ENCODE measurements at regions not wholly inside any gene's neighbourhood (a gene's known extent, or its start where the extent isn't known, plus 50 kb on each side); places are given as distances from the start of the nearest gene placed in this dataset.

DNA sequence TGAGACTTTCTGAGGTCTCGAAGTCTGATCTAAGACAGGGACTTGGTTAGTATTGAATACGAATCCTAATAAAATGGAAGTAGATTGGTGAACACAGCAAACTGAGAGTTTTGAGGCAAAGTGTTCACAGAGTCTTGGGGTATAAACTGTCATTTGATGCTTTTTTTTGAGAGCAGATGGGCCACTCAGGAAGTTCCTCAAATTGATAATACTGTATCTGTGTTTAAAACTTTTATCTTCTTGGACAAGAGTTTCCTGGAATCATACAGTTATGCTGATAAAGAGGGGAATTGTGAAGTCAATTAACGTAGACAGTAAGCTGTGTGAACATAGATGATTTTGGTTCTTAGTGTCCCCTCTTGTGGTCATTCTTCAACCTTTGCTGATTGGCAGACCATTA lies 80.0 kb upstream of the CLPB start:
- DNase-seq (ENCODE audit: low read depth in 1 of 2, low spot score in 2 of 2) (no peak), FAIRE-seq (no peak)
- peaks cover 10 to 12% of the 10 kb centered on the region in 2 experiments for H3K9me3 ChIP-seq (ENCODE audit: insufficient read depth in 2 of 2, low read depth in 1 of 2, low read length in 1 of 2)
- H2BK120ac ChIP-seq (replicated peaks; ENCODE audit: low read depth, low read length), result no peak overlapping the region
- H3K23ac ChIP-seq (ENCODE audit: insufficient read length), result no peak overlapping the region
- H3K79me2 ChIP-seq (ENCODE audit: control insufficient read depth in 1 of 2, insufficient read depth in 2 of 2, low read length in 2 of 2), result no peaks in the 10 kb centered on the region
- no peak overlapping the region for H2BK12ac ChIP-seq (ENCODE audit: low read depth, low read length)
- H2BK15ac ChIP-seq (ENCODE audit: low read length), result no peak overlapping the region
- no peak overlapping the region for H3K9ac ChIP-seq (replicated peaks in 1 of 4; ENCODE audit: extremely low read depth in 1 of 4, low read depth in 3 of 4, low read length in 3 of 4)
- TF ChIP-seq EZH2 (IDR thresholded peaks at IDR 0.05; ENCODE audit: low read depth, low read length, severe bottlenecking) (no peak), JUN (IDR thresholded peaks at IDR 0.05; ENCODE audit: low read depth, low read length) (no peak), BCL11A (IDR thresholded peaks at IDR 0.05; ENCODE audit: low read depth in 2 of 2, low read length in 2 of 2) (no peak), TAF7 (optimal IDR thresholded peaks at IDR 0.05; ENCODE audit: borderline replicate concordance, low read depth, low read length) (no peak), TAF1 (IDR thresholded peaks at IDR 0.05; ENCODE audit: low read depth, low read length) (no peak), ATF3 (IDR thresholded peaks at IDR 0.05; ENCODE audit: insufficient read depth, low read depth, low read length) (no peak), SP1 (IDR thresholded peaks at IDR 0.05; ENCODE audit: low read depth, low read length) (no peak), SAP30 (IDR thresholded peaks at IDR 0.05; ENCODE audit: insufficient read depth, insufficient replicate concordance, low read length) (no peak), KDM1A (IDR thresholded peaks at IDR 0.05; ENCODE audit: borderline replicate concordance, low read length) (no peak), CBX5 (IDR thresholded peaks at IDR 0.05; ENCODE audit: low read depth, low read length) (no peak), E2F6 (IDR thresholded peaks at IDR 0.05) (no peak), GABPA (IDR thresholded peaks at IDR 0.05; ENCODE audit: borderline replicate concordance, insufficient read depth, low read length) (no peak), ZNF274 (IDR thresholded peaks at IDR 0.05; ENCODE audit: borderline replicate concordance, extremely low read depth, low read length) (no peak)
- H3K23me2 ChIP-seq (ENCODE audit: low read depth, low read length), result no peaks in the 10 kb centered on the region; the same call in 1 of the 2 replicates
- H3K27ac ChIP-seq (ENCODE audit: low read depth, low read length), result no peak overlapping the region
- no peaks in the 10 kb centered on the region for H3K79me1 ChIP-seq (ENCODE audit: low read depth, low read length)
- no peak overlapping the region for H4K8ac ChIP-seq (ENCODE audit: extremely low read depth, insufficient read depth, low read length)
- no peaks in the 10 kb centered on the region for H4K20me1 ChIP-seq (replicated peaks in 1 of 2; ENCODE audit: control insufficient read depth in 1 of 2, insufficient read depth in 2 of 2, low read length in 2 of 2)
- no peaks in the 10 kb centered on the region for H3K36me3 ChIP-seq (ENCODE audit: control insufficient read depth in 2 of 4, insufficient read depth in 4 of 4, low read length in 3 of 4)
- no peaks in the 10 kb centered on the region for H3K27me3 ChIP-seq (replicated peaks in 1 of 4; ENCODE audit: control insufficient read depth in 3 of 4, extremely low read depth in 1 of 4, insufficient read depth in 3 of 4, low read length in 3 of 4)
- no peak overlapping the region for H3K18ac ChIP-seq (ENCODE audit: extremely low read depth, low read length)
- H3K14ac ChIP-seq (ENCODE audit: insufficient read length), result no peak overlapping the region
- ChIA-PET CTCF (ENCODE audit: partially characterized antibody) (interaction anchor here (1.2 to 1.4 kb wide), 2 partner anchors 15 to 43 kb away, joined by 3 read pairs; no protein-coding TSS in a partner anchor), POLR2A (ENCODE audit: partially characterized antibody) (no interaction called here)
- no peak overlapping the region for H3K4me2 ChIP-seq (ENCODE audit: insufficient read depth in 1 of 2, low read depth in 2 of 2, low read length in 2 of 2)
- 86% methylated on average over 3 of the region's 3 CpGs; no CpG with 5 or more reads in 1 of the 2 experiments for WGBS, 2 experiments (ENCODE audit: extremely low coverage in 1 of 2, insufficient coverage in 1 of 2, insufficient read length in 1 of 2, insufficient replicate concordance in 2 of 2, low coverage in 1 of 2, low lambda C conversion rate in 2 of 2, missing lambda C conversion rate in 1 of 2)
- no peak overlapping the region for H2BK20ac ChIP-seq (ENCODE audit: low read length)
- H2AK5ac ChIP-seq (ENCODE audit: low read depth, low read length), result no peak overlapping the region
- no peak overlapping the region for H3K4ac ChIP-seq (replicated peaks; ENCODE audit: insufficient read length, low read depth, low read length)
- no peak overlapping the region for H3K56ac ChIP-seq (replicated peaks; ENCODE audit: insufficient read length, low read depth, low read length)
- no peak overlapping the region for H4K91ac ChIP-seq (replicated peaks; ENCODE audit: insufficient read length, low read length)
- H3K4me3 ChIP-seq (ENCODE audit: extremely low read depth in 1 of 4, insufficient read depth in 2 of 4, low read depth in 3 of 4, low read length in 4 of 4), result no peak overlapping the region
- no peak overlapping the region for H2BK5ac ChIP-seq (ENCODE audit: low read depth, low read length)
- no peak overlapping the region for H2AFZ ChIP-seq (ENCODE audit: low read length)
- no peak overlapping the region for H4K5ac ChIP-seq (ENCODE audit: insufficient read length, low read depth, low read length)
- H3K4me1 ChIP-seq (replicated peaks in 1 of 4; ENCODE audit: control insufficient read depth in 3 of 4, insufficient read depth in 4 of 4, low read length in 3 of 4), result no peaks in the 10 kb centered on the region

All from H1 (cell line).